VCaP (cell line): ENCODE measurements at regions not wholly inside any gene's neighbourhood (a gene's known extent, or its start where the extent isn't known, plus 50 kb on each side); places are given as distances from the start of the nearest gene placed in this dataset.

Experiments used
- H3K27ac ChIP-seq: fragments of 450-650 bp; 2 replicates; pipeline ENCODE4 v1.5.1; 2017
- TF ChIP-seq, protein P1 (sequence below): fragments of 450-650 bp; conservative IDR thresholded peaks from 2 replicates; pipeline ENCODE4 v1.5.1; 2017; ENCODE audit warnings: mild to moderate bottlenecking, moderate library complexity

DNA sequence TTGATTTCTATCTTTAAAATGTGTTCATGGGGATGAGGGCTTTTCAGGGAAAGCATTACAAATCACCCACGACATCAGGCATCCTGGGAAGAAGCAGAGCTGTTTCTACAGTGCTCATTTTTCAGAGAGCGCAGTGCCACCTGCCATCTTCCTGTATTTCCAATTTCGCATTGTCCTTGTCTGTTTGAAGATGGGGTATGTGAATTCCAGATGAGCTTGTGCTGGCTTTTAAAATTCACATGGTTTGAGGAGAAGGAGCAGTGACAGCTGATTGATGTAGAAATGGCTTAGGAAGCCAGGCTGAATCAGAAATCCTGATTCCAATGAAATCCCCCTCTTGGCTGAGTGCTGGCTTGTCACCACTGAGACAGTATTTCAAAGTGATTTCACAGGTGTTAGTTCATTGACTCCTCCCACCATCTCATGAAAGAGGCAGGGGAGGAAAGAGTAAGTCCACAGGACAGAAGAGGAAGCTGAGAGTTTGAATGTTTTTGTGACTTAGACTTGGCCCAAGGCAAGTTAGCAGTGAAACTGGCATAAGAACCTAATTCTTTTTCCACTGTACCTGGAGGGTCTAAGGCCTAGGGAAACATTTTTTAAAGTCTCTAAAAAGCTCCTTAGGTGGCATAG is 344.6 kb upstream of the C11orf87 start:
- H3K27ac ChIP-seq, result no peak overlapping the region
- TF ChIP-seq, protein P1, sequence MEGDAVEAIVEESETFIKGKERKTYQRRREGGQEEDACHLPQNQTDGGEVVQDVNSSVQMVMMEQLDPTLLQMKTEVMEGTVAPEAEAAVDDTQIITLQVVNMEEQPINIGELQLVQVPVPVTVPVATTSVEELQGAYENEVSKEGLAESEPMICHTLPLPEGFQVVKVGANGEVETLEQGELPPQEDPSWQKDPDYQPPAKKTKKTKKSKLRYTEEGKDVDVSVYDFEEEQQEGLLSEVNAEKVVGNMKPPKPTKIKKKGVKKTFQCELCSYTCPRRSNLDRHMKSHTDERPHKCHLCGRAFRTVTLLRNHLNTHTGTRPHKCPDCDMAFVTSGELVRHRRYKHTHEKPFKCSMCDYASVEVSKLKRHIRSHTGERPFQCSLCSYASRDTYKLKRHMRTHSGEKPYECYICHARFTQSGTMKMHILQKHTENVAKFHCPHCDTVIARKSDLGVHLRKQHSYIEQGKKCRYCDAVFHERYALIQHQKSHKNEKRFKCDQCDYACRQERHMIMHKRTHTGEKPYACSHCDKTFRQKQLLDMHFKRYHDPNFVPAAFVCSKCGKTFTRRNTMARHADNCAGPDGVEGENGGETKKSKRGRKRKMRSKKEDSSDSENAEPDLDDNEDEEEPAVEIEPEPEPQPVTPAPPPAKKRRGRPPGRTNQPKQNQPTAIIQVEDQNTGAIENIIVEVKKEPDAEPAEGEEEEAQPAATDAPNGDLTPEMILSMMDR, result no peak

DNA sequence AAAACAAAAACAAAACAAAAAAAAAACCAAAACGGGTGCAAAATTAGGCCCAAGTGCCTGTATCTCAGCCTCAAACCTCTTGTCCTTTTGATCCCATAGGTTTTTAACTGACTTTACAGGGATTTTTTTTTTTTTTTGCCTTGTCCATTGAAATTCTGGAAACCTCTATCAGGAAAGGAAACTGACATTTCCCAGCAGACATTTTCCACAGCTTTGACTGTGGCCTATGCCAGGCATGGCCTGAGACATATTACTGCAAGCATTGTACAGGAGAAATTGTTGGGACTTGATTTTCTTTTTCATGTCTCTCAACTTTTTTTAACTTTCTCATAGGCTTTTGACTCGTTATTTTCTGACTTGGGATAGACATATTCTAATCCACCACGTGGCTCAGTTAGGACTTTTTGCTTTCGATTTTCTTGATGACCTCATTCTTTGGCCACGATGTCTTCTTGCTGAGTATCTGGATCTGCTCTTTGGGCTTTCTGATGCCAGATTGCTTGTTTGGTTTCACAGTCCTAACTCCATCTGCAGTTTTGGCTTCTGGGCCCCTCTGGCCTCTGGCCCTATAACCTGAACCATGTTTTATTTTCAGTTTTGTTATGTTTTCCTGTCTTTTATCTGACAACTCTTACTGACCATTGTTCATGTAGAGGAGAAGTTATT is 336.1 kb upstream of the C11orf87 start:
- H3K27ac ChIP-seq, result no peak overlapping the region
- TF ChIP-seq, protein P1, result no peak

DNA sequence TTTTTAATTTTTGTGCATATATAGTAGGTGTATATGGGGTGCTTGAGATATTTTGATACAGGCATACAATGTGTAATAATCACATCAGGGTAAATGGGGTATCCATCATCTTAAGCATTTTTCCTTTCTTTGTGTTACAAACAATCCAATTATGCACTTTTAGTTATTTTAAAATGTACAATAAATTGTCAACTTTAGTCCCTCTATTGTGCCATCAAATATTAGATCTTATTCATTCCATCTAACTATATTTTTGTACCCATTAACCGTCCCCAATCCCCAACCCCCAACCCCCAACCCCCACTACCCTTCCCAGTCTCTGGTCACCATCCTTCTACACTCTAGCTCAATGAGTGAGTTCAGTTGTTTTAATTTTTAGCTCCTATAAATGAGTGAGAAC is 335.1 kb upstream of the C11orf87 start:
- H3K27ac ChIP-seq, result no peak overlapping the region
- TF ChIP-seq, protein P1, result no peak

DNA sequence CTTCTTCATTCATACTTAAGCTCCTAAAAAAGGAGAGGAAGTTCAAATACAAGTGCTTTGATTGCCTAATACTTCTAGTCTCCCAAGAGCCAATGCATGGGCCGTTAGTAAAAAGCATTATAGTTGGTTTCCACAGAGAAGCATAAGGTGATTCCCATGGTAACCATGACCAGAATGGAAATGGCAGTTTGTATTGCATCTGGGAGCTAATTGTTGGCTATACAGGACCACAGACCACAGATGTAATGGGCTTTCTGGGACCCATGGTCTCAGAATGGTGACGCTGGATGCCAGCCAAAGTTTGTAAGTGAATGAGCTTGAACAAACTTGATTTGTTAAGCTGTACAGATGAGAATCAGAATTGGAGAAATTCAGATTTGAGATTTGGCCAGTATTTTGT is 333.9 kb upstream of the C11orf87 start:
- TF ChIP-seq, protein P1, result no peak
- H3K27ac ChIP-seq, result no peak overlapping the region

DNA sequence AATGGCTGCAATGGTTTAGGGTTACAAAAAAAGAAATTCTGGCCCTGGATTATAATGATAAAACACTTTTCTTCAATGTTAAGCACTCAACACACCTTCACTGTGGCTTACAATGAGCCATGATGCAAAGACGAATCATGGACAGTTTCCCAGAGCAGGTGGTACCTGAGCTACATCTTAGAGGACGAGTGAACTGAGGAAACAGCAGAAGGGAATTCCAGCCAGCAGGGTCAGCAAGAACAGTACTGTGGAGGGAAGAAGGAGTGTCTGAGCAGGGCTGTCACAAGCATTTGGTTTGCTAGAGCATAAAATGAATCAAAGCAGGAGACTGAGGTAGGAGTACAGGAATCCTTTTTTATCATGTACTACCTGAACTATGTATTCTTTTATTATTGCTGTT is 332.8 kb upstream of the C11orf87 start:
- TF ChIP-seq, protein P1, result no peak
- H3K27ac ChIP-seq, result no peak overlapping the region

DNA sequence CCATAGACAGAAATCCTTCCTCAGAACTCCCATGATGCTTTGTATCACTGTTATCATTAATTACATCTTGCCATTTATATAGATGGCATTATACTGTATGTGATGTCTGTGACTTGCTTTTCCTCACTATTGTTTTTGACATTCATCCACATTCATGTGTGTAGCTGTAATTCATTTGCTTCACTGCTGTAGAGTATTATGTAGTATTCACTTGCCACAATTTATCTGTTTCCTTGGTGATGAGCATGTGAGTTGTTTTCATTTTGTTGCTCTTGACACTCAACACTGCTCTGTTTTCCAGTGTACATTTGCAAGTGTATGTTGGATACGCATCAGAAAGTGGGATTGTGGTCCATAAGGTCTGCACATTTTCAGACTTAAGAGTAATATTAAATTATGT is 328.6 kb upstream of the C11orf87 start:
- no peak overlapping the region for H3K27ac ChIP-seq
- TF ChIP-seq, protein P1, result no peak

DNA sequence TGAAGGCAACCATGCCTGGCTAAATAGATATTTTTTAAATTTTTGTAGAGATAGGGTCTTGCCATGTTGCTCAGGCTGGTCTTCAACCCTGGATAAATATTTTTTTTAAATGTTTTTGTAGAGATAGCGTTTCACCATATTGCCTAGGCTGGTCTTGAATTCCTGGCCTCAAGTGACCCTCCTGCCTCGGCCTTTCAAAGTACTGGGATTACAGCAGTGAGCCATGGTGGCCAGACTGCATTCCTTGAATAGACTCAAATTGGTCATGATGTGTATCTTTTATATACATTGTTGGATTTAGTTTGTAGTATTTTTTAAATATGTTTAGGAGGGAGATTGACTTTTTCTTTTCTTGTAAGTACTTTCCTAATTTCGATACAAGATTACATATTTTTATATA is 325.7 kb upstream of the C11orf87 start:
- H3K27ac ChIP-seq, result no peak overlapping the region
- TF ChIP-seq, protein P1, result no peak
